Lung (tissue), 11 donors: ENCODE measurements at regions not wholly inside any gene's neighbourhood (a gene's known extent, or its start where the extent isn't known, plus 50 kb on each side); places are given as distances from the start of the nearest gene placed in this dataset.

Source experiments
- ATAC-seq: fragments of 200-7000 bp; cut with Tn5 transposase; one replicate; pipeline ENCODE4 v1.9.1; 2020; ENCODE audit warnings: moderate number of reproducible peaks; ENCODE audit not compliant: insufficient read depth, low FRiP score
- DNase-seq, 3 donors: peaks; one replicate each; pipeline ENCODE4 v3.0.0-alpha.2; 2013 to 2017
- H3K27ac ChIP-seq, 2 donors: one replicate each; pipeline ENCODE4 v1.5.1; 2013; ENCODE audit warnings: mild to moderate bottlenecking in 2 of 2, moderate library complexity in 2 of 2, control low read depth in 1 of 2, inconsistent platforms in 1 of 2, low read depth in 1 of 2, low read length in 1 of 2
- H3K27me3 ChIP-seq, 3 donors: one replicate each; pipeline ENCODE4 v1.5.1; 2013; ENCODE audit warnings: low read length in 2 of 3; ENCODE audit not compliant: control insufficient read depth in 3 of 3, insufficient read depth in 3 of 3
- H3K36me3 ChIP-seq, 4 donors: one replicate each; pipeline ENCODE4 v1.5.1; 2013; ENCODE audit warnings: low read length in 4 of 4, mild to moderate bottlenecking in 1 of 4, moderate library complexity in 1 of 4; ENCODE audit not compliant: control insufficient read depth in 4 of 4, insufficient read depth in 4 of 4
- H3K4me1 ChIP-seq, 5 donors: one replicate each; pipeline ENCODE4 v1.5.1; 2013; ENCODE audit warnings: low read length in 5 of 5, mild to moderate bottlenecking in 2 of 5, moderate library complexity in 1 of 5; ENCODE audit not compliant: control insufficient read depth in 5 of 5, insufficient read depth in 5 of 5
- H3K4me3 ChIP-seq: one replicate; pipeline ENCODE4 v1.5.1; 2013; ENCODE audit warnings: mild to moderate bottlenecking, control low read depth, moderate library complexity
- H3K9ac ChIP-seq, 2 donors: one replicate each; pipeline ENCODE4 v1.5.1; 2013; ENCODE audit warnings: low read length in 2 of 2, control low read depth in 1 of 2; ENCODE audit not compliant: insufficient read depth in 1 of 2
- H3K9me3 ChIP-seq, 4 donors: one replicate each; pipeline ENCODE4 v1.5.1; 2013; ENCODE audit warnings: low read length in 3 of 4, mild to moderate bottlenecking in 1 of 4, moderate library complexity in 1 of 4; ENCODE audit not compliant: control insufficient read depth in 4 of 4, insufficient read depth in 3 of 4
- CTCF ChIP-seq: IDR thresholded peaks from 2 replicates; pipeline ENCODE4 v1.5.1; 2012; ENCODE audit warnings: mild to moderate bottlenecking; ENCODE audit errors: control extremely low read depth, extremely low read depth
- WGBS, 2 donors: extraction: QIAGEN DNeasy Blood & Tissue Kit; methylation state at CpG; one replicate each; pipeline ENCODE4 v1.1.7; 2013; 5-methylcytosine and 5-hydroxymethylcytosine counted together
- donor health status: control.
- donor health status: control.
- donor health status: Bipolar disorder and iron deficiency.
- donor health status: healthy.
- donor health status: DM: yes; HTN: yes; CAD: no.

- no peak for TF ChIP-seq CTCF
- Histone ChIP-seq H3K27me3 (no peaks in the 10 kb centered on the region), H3K4me3 (no peak overlapping the region), H3K27ac (no peak overlapping the region), H3K4me1 (no peaks in the 10 kb centered on the region), H3K9me3 (no peaks in the 10 kb centered on the region), H3K9ac (no peak overlapping the region), H3K36me3 (no peaks in the 10 kb centered on the region)
- ATAC-seq (no peak), DNase-seq (no peak)
- 33 to 46% methylated on average over 3 of the region's 3 CpGs for WGBS, 2 donors
Observed at GRCh38 chr15:93428150-93428549, 339.1 kb upstream of the RGMA start.

GRCh38 chr15:93424131-93424530 lies 335.1 kb upstream of the RGMA start:
- WGBS, 2 donors: 85 to 88% methylated on average over 9 of the region's 9 CpGs

GRCh38 chr15:93422476-93422875 lies 333.5 kb upstream of the RGMA start:
- H3K9ac ChIP-seq: no peak overlapping the region
- H3K4me3 ChIP-seq: no peak overlapping the region
- H3K9me3 ChIP-seq: no peaks in the 10 kb centered on the region
- no peak for DNase-seq
- 88 to 95% methylated on average over 5 of the region's 5 CpGs for WGBS, 2 donors
- H3K27me3 ChIP-seq: no peaks in the 10 kb centered on the region
- no peak overlapping the region for H3K27ac ChIP-seq
- no peak for ATAC-seq
- no peaks in the 10 kb centered on the region for H3K36me3 ChIP-seq
- TF ChIP-seq CTCF: no peak
- peaks cover 0 to 1% (median 0%) of the 10 kb centered on the region in 5 donors for H3K4me1 ChIP-seq

More at GRCh38 chr15:93424131-93424530, 335.1 kb upstream of the RGMA start:
- no peaks in the 10 kb centered on the region for H3K9me3 ChIP-seq
- peaks cover 0 to 1% (median 0%) of the 10 kb centered on the region in 5 donors for H3K4me1 ChIP-seq
- no peaks in the 10 kb centered on the region for H3K36me3 ChIP-seq
- no peak overlapping the region for H3K9ac ChIP-seq
- no peak for TF ChIP-seq CTCF
- DNase-seq: no peak
- no peaks in the 10 kb centered on the region for H3K27me3 ChIP-seq
- no peak overlapping the region for H3K4me3 ChIP-seq
- H3K27ac ChIP-seq: no peak overlapping the region
- no peak for ATAC-seq

- DNase-seq (no peak), ATAC-seq (no peak)
- Histone ChIP-seq H3K36me3 (no peaks in the 10 kb centered on the region), H3K27ac (no peak overlapping the region), H3K4me3 (no peak overlapping the region), H3K9ac (no peak overlapping the region), H3K27me3 (no peaks in the 10 kb centered on the region), H3K9me3 (peaks cover 0 to 2% (median 0%) of the 10 kb centered on the region in 4 donors), H3K4me1 (peaks cover 0 to 1% (median 0%) of the 10 kb centered on the region in 5 donors)
- 86 to 93% methylated on average over 7 of the region's 7 CpGs for WGBS, 2 donors
- TF ChIP-seq CTCF: no peak
Observed at GRCh38 chr15:93420477-93420876, 331.5 kb upstream of the RGMA start.
